Peyer's patch (tissue), 4 donors: ENCODE measurements at regions not wholly inside any gene's neighbourhood (a gene's known extent, or its start where the extent isn't known, plus 50 kb on each side); places are given as distances from the start of the nearest gene placed in this dataset.

Source experiments
- DNase-seq, 3 donors: peaks; one replicate each; pipeline ENCODE4 v3.0.0-alpha.2; 2017 to 2019
- H3K27ac ChIP-seq, 4 donors: fragments of 200-600 bp; sonication (generic); one replicate each; pipeline ENCODE4 v1.5.1; 2016 to 2019
- H3K27me3 ChIP-seq, 2 donors: fragments of 200-600 bp; sonication (generic); one replicate each; pipeline ENCODE4 v1.5.1; 2019
- H3K36me3 ChIP-seq, 3 donors: fragments of 200-600 bp; sonication (generic); one replicate each; pipeline ENCODE4 v1.5.1; 2016 to 2019
- H3K4me1 ChIP-seq, 4 donors: fragments of 200-600 bp; sonication (generic); one replicate each; pipeline ENCODE4 v1.5.1; 2016 to 2019
- H3K4me3 ChIP-seq, 4 donors: fragments of 200-600 bp; sonication (generic); 1 replicate in 3 of 4; 2 replicates in 1 of 4; pipeline ENCODE4 v1.5.1; 2016 to 2019; ENCODE audit warnings: mild to moderate bottlenecking in 1 of 4
- H3K9me3 ChIP-seq, 4 donors: fragments of 200-600 bp; sonication (generic); one replicate each; pipeline ENCODE4 v1.5.1; 2016 to 2019; ENCODE audit warnings: mild to moderate bottlenecking in 1 of 4
- POLR2A ChIP-seq, 2 donors: fragments of 450-650 bp; IDR thresholded peaks; one replicate each; pipeline ENCODE4 v1.5.1; 2017; ENCODE audit warnings: antibody characterized with exemption in 2 of 2, mild to moderate bottlenecking in 2 of 2, moderate library complexity in 2 of 2
- TF ChIP-seq, protein P1 (sequence below), 6 experiments: fragments of 450-650 bp in 4 of 6; fragments of 200-600 bp in 2 of 6; sonication (generic) in 1 of 6; IDR thresholded peaks; one replicate each; pipeline ENCODE4 v1.5.1; 2017 to 2019; ENCODE audit warnings: antibody characterized with exemption in 6 of 6, mild to moderate bottlenecking in 3 of 6, moderate library complexity in 1 of 6

- DNase-seq, result no peak
These were observed 564.5 kb downstream of the ZNF674 start for GRCh38 chrX:45980726-45981125.

GRCh38 chrX:45975633-45976032 lies 569.6 kb downstream of the ZNF674 start:
- TF ChIP-seq, protein P1, sequence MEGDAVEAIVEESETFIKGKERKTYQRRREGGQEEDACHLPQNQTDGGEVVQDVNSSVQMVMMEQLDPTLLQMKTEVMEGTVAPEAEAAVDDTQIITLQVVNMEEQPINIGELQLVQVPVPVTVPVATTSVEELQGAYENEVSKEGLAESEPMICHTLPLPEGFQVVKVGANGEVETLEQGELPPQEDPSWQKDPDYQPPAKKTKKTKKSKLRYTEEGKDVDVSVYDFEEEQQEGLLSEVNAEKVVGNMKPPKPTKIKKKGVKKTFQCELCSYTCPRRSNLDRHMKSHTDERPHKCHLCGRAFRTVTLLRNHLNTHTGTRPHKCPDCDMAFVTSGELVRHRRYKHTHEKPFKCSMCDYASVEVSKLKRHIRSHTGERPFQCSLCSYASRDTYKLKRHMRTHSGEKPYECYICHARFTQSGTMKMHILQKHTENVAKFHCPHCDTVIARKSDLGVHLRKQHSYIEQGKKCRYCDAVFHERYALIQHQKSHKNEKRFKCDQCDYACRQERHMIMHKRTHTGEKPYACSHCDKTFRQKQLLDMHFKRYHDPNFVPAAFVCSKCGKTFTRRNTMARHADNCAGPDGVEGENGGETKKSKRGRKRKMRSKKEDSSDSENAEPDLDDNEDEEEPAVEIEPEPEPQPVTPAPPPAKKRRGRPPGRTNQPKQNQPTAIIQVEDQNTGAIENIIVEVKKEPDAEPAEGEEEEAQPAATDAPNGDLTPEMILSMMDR (IDR thresholded peaks at IDR 0.05), result no peak
- no peak for TF ChIP-seq POLR2A (IDR thresholded peaks at IDR 0.05)
- Histone ChIP-seq H3K36me3 (no peaks in the 10 kb centered on the region), H3K27ac (no peak overlapping the region), H3K27me3 (no peaks in the 10 kb centered on the region), H3K4me1 (no peaks in the 10 kb centered on the region), H3K4me3 (no peak overlapping the region), H3K9me3 (no peaks in the 10 kb centered on the region)
- no peak for DNase-seq

More at GRCh38 chrX:45980726-45981125, 564.5 kb downstream of the ZNF674 start:
- Histone ChIP-seq H3K9me3 (no peaks in the 10 kb centered on the region), H3K27me3 (no peaks in the 10 kb centered on the region), H3K4me3 (no peak overlapping the region), H3K4me1 (no peaks in the 10 kb centered on the region), H3K27ac (no peak overlapping the region), H3K36me3 (no peaks in the 10 kb centered on the region)
- TF ChIP-seq POLR2A (IDR thresholded peaks at IDR 0.05), result no peak
- TF ChIP-seq, protein P1 (IDR thresholded peaks at IDR 0.05), result no peak

DNA sequence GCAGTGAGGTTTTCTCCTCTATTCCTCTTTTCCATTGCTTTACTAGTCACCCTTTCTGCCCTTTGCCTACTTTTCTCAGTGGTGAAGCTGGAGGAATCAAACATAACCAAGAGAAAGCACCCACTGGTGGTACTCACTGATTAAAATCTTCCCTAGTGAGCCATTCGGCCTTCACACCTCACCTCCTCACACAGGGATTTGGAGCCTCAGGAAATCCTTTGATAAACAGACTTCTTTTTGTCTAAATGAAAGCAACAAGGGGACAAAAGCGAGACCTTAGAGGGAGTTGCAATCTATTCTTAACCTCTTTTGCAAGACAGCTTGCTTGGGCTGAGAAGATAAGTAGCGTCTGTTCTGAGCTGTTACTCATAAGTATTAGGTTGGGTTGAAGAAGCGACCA lies 572.6 kb downstream of the ZNF674 start:
- no peaks in the 10 kb centered on the region for H3K4me1 ChIP-seq
- TF ChIP-seq, protein P1 (IDR thresholded peaks at IDR 0.05), result no peak
- no peak for TF ChIP-seq POLR2A (IDR thresholded peaks at IDR 0.05)
- no peak overlapping the region for H3K4me3 ChIP-seq
- H3K9me3 ChIP-seq, result no peaks in the 10 kb centered on the region
- no peak for DNase-seq
- H3K27ac ChIP-seq, result no peak overlapping the region
- no peaks in the 10 kb centered on the region for H3K27me3 ChIP-seq
- no peaks in the 10 kb centered on the region for H3K36me3 ChIP-seq

- no peak overlapping the region for H3K27ac ChIP-seq
- no peaks in the 10 kb centered on the region for H3K4me1 ChIP-seq
- no peak for TF ChIP-seq POLR2A (IDR thresholded peaks at IDR 0.05)
- TF ChIP-seq, protein P1 (IDR thresholded peaks at IDR 0.05), result no peak
- H3K9me3 ChIP-seq, result no peaks in the 10 kb centered on the region
- H3K4me3 ChIP-seq, result no peak overlapping the region
- H3K36me3 ChIP-seq, result no peaks in the 10 kb centered on the region
- no peaks in the 10 kb centered on the region for H3K27me3 ChIP-seq
- DNase-seq, result no peak
These were observed 585.7 kb downstream of the ZNF674 start for GRCh38 chrX:45959567-45959966.

- Histone ChIP-seq H3K4me1 (no peaks in the 10 kb centered on the region), H3K27me3 (no peaks in the 10 kb centered on the region), H3K4me3 (no peak overlapping the region), H3K36me3 (no peaks in the 10 kb centered on the region), H3K27ac (no peak overlapping the region), H3K9me3 (no peaks in the 10 kb centered on the region)
- DNase-seq, result no peak
- no peak for TF ChIP-seq POLR2A (IDR thresholded peaks at IDR 0.05)
- TF ChIP-seq, protein P1 (IDR thresholded peaks at IDR 0.05), result no peak
These were observed 588.9 kb downstream of the ZNF674 start for GRCh38 chrX:45956191-45956870.
